Erythroblast (primary cell): ENCODE measurements at regions not wholly inside any gene's neighbourhood (a gene's known extent, or its start where the extent isn't known, plus 50 kb on each side); places are given as distances from the start of the nearest gene placed in this dataset.
"Not testable (repeated sequence)": the region's sequence is repeated elsewhere in the genome, so short reads cannot be mapped to it uniquely, and the experiment has no call there.

Experiments
- DNase-seq, 2 experiments: peaks; one replicate each; lab custom pipeline; 2025; lab: John Stamatoyannopoulos, UW
- GATA1 ChIP-seq: IDR thresholded peaks from 2 replicates; pipeline ENCODE4 v1.6.1; 2011; ENCODE audit warnings: low read depth, mild to moderate bottlenecking, control low read depth, low read length, moderate library complexity
- POLR2A ChIP-seq: IDR thresholded peaks from 2 replicates; pipeline ENCODE4 v1.6.1; 2011; ENCODE audit warnings: mild to moderate bottlenecking, low read length

- TF ChIP-seq GATA1 (no peak), POLR2A (no peak)
- no peak for DNase-seq
Observed at GRCh38 chr4:107349732-107350131, 313.6 kb upstream of the DKK2 start.

- no peak for TF ChIP-seq POLR2A
- no peak for TF ChIP-seq GATA1
- DNase-seq: no peak
Observed at GRCh38 chr4:107349266-107349665, 313.2 kb upstream of the DKK2 start.

GRCh38 chr4:107348188-107349050, 312.3 kb upstream of the DKK2 start:
- TF ChIP-seq POLR2A (no peak), GATA1 (no peak)
- DNase-seq: no peak

- DNase-seq: no peak
- TF ChIP-seq GATA1: no peak
- no peak for TF ChIP-seq POLR2A
Observed at GRCh38 chr4:107333518-107333917, 297.4 kb upstream of the DKK2 start.

- DNase-seq: not testable (repeated sequence)
Observed at GRCh38 chr4:107332656-107333055, 296.5 kb upstream of the DKK2 start.

GRCh38 chr4:107330916-107331315, 294.8 kb upstream of the DKK2 start:
- TF ChIP-seq GATA1 (no peak), POLR2A (no peak)
- DNase-seq: no peak

GRCh38 chr4:107319386-107319785, 283.3 kb upstream of the DKK2 start:
- no peak for DNase-seq

GRCh38 chr4:107318078-107318477, 282.0 kb upstream of the DKK2 start:
- no peak for TF ChIP-seq POLR2A
- no peak for TF ChIP-seq GATA1
- DNase-seq: no peak

More at GRCh38 chr4:107319386-107319785, 283.3 kb upstream of the DKK2 start:
- no peak for TF ChIP-seq POLR2A
- TF ChIP-seq GATA1: no peak

- TF ChIP-seq POLR2A (no peak), GATA1 (no peak)
- no peak for DNase-seq
Observed at GRCh38 chr4:107317611-107318010, 281.5 kb upstream of the DKK2 start.

GRCh38 chr4:107315584-107315983, 279.5 kb upstream of the DKK2 start:
- DNase-seq: no peak
- TF ChIP-seq POLR2A: no peak
- no peak for TF ChIP-seq GATA1

GRCh38 chr4:107314156-107314555, 278.0 kb upstream of the DKK2 start:
- no peak for TF ChIP-seq GATA1
- TF ChIP-seq POLR2A: no peak

GRCh38 chr4:107312366-107312765, 276.3 kb upstream of the DKK2 start:
- DNase-seq: no peak
- TF ChIP-seq POLR2A: no peak
- no peak for TF ChIP-seq GATA1

More at GRCh38 chr4:107314156-107314555, 278.0 kb upstream of the DKK2 start:
- no peak for DNase-seq

- TF ChIP-seq GATA1 (no peak), POLR2A (no peak)
- DNase-seq: no peak
Observed at GRCh38 chr4:107304699-107305286, 268.7 kb upstream of the DKK2 start.

GRCh38 chr4:107299646-107300045, 263.5 kb upstream of the DKK2 start:
- TF ChIP-seq GATA1: no peak
- no peak for TF ChIP-seq POLR2A
- no peak for DNase-seq

- TF ChIP-seq POLR2A: no peak
- no peak for TF ChIP-seq GATA1
- no peak for DNase-seq
Observed at GRCh38 chr4:107292979-107293378, 256.9 kb upstream of the DKK2 start.
